ENCODE measurements at regions not wholly inside any gene's neighbourhood (a gene's known extent, or its start where the extent isn't known, plus 50 kb on each side); places are given as distances from the start of the nearest gene placed in this dataset.

DNA sequence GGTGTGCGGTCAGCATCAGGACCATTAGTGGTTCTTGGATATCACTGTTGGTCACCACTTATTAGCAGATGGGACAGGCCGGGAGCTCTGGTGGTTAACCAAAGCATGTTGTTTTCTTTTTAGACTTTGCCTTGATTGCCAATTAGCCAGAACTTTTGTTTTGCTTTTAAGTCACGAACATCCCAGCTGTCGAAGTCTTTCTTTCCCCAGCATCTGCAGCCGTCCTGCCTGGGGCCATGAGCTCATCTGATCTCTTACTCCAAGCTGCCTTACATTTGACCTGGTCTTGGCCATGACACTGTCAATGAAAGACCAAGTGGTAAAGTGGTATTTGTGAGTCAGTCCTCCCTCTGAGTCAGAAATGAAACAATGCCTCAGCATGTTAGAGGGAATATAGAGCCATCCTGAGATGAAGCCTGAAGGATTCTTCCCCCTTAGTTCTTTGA, 53.9 kb upstream of the CREB5 start:
- Histone ChIP-seq H3K27ac (ENCODE audit: low read depth, low read length) (peak overlapping the region; percentile 65), H3K4me3 (ENCODE audit: insufficient read depth, low read length) (no peak overlapping the region), H3K79me2 (ENCODE audit: insufficient read depth, low read length) (no peaks in the 10 kb centered on the region), H3K9me3 (ENCODE audit: low read depth, low read length) (no peaks in the 10 kb centered on the region), H2AFZ (ENCODE audit: low read length) (no peak overlapping the region), H3K4me1 (ENCODE audit: insufficient read depth, low read length) (peaks cover 46% of the 10 kb centered on the region), H4K20me1 (ENCODE audit: insufficient read depth, low read length) (no peaks in the 10 kb centered on the region), H3K27me3 (ENCODE audit: insufficient read depth, low read length) (no peaks in the 10 kb centered on the region), H3K36me3 (ENCODE audit: insufficient read depth, low read length) (no peaks in the 10 kb centered on the region), H3K4me2 (ENCODE audit: insufficient read depth, low read length) (peak overlapping the region; percentile 34)
- no peak for TF ChIP-seq CTCF (IDR thresholded peaks at IDR 0.05; ENCODE audit: extremely low read depth, low read depth, low read length)
- peak; percentile 65 for DNase-seq (ENCODE audit: insufficient read length, low spot score, missing footprints)

DNA sequence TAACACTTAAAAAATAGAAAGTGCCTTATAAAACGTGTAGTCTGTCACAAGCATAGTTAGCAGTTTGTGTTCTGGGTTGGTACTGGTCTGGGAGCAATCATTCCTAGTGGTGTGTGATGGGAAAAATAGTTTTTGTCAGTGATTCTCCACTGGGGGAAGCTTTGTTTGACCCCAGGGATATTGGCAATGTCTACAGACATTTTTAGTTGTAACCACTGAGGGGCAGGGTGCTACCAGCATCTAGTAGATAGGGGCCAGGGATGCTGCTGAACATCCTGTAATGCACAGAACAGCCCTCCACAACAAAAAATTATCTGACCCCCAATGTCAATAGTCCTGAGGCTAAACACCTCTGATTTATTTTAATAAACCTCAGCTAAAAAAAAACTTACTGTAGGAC, 51.6 kb upstream of the CREB5 start:
- H3K27ac ChIP-seq (ENCODE audit: low read depth, low read length), result no peak overlapping the region
- no peaks in the 10 kb centered on the region for H4K20me1 ChIP-seq (ENCODE audit: insufficient read depth, low read length)
- no peaks in the 10 kb centered on the region for H3K36me3 ChIP-seq (ENCODE audit: insufficient read depth, low read length)
- DNase-seq (ENCODE audit: insufficient read length, low spot score, missing footprints), result no peak
- H3K4me2 ChIP-seq (ENCODE audit: insufficient read depth, low read length), result no peak overlapping the region
- no peak for TF ChIP-seq CTCF (IDR thresholded peaks at IDR 0.05; ENCODE audit: extremely low read depth, low read depth, low read length)
- H3K9me3 ChIP-seq (ENCODE audit: low read depth, low read length), result no peaks in the 10 kb centered on the region
- no peak overlapping the region for H2AFZ ChIP-seq (ENCODE audit: low read length)
- no peak overlapping the region for H3K4me3 ChIP-seq (ENCODE audit: insufficient read depth, low read length)
- H3K79me2 ChIP-seq (ENCODE audit: insufficient read depth, low read length), result no peaks in the 10 kb centered on the region
- peaks cover 26% of the 10 kb centered on the region for H3K4me1 ChIP-seq (ENCODE audit: insufficient read depth, low read length)
- H3K27me3 ChIP-seq (ENCODE audit: insufficient read depth, low read length), result no peaks in the 10 kb centered on the region

GRCh38 chr7:28361551-28361950, 50.8 kb upstream of the CREB5 start:
- no peak overlapping the region for H3K27ac ChIP-seq (ENCODE audit: low read depth, low read length)
- no peak for TF ChIP-seq CTCF (IDR thresholded peaks at IDR 0.05; ENCODE audit: extremely low read depth, low read depth, low read length)
- H3K9me3 ChIP-seq (ENCODE audit: low read depth, low read length), result no peaks in the 10 kb centered on the region
- no peaks in the 10 kb centered on the region for H3K79me2 ChIP-seq (ENCODE audit: insufficient read depth, low read length)
- DNase-seq (ENCODE audit: insufficient read length, low spot score, missing footprints), result no peak
- H2AFZ ChIP-seq (ENCODE audit: low read length), result peak overlapping the region; percentile 9
- peaks cover 27% of the 10 kb centered on the region for H3K4me1 ChIP-seq (ENCODE audit: insufficient read depth, low read length)
- H3K27me3 ChIP-seq (ENCODE audit: insufficient read depth, low read length), result no peaks in the 10 kb centered on the region
- no peak overlapping the region for H3K4me3 ChIP-seq (ENCODE audit: insufficient read depth, low read length)
- no peak overlapping the region for H3K4me2 ChIP-seq (ENCODE audit: insufficient read depth, low read length)
- no peaks in the 10 kb centered on the region for H4K20me1 ChIP-seq (ENCODE audit: insufficient read depth, low read length)
- H3K36me3 ChIP-seq (ENCODE audit: insufficient read depth, low read length), result no peaks in the 10 kb centered on the region

GRCh38 chr7:28362182-28362581, 50.1 kb upstream of the CREB5 start:
- no peak for TF ChIP-seq CTCF (IDR thresholded peaks at IDR 0.05; ENCODE audit: extremely low read depth, low read depth, low read length)
- Histone ChIP-seq H2AFZ (ENCODE audit: low read length) (no peak overlapping the region), H3K4me1 (ENCODE audit: insufficient read depth, low read length) (peaks cover 23% of the 10 kb centered on the region), H3K4me3 (ENCODE audit: insufficient read depth, low read length) (no peak overlapping the region), H3K4me2 (ENCODE audit: insufficient read depth, low read length) (no peak overlapping the region), H3K79me2 (ENCODE audit: insufficient read depth, low read length) (no peaks in the 10 kb centered on the region), H3K27me3 (ENCODE audit: insufficient read depth, low read length) (no peaks in the 10 kb centered on the region), H3K36me3 (ENCODE audit: insufficient read depth, low read length) (no peaks in the 10 kb centered on the region), H3K9me3 (ENCODE audit: low read depth, low read length) (no peaks in the 10 kb centered on the region), H3K27ac (ENCODE audit: low read depth, low read length) (no peak overlapping the region), H4K20me1 (ENCODE audit: insufficient read depth, low read length) (no peaks in the 10 kb centered on the region)
- DNase-seq (ENCODE audit: insufficient read length, low spot score, missing footprints), result no peak
